ENCODE measurements at regions not wholly inside any gene's neighbourhood (a gene's known extent, or its start where the extent isn't known, plus 50 kb on each side); places are given as distances from the start of the nearest gene placed in this dataset.
A peak's percentile ranks its signal among the peaks of the same experiment; 100 is the strongest.

DNA sequence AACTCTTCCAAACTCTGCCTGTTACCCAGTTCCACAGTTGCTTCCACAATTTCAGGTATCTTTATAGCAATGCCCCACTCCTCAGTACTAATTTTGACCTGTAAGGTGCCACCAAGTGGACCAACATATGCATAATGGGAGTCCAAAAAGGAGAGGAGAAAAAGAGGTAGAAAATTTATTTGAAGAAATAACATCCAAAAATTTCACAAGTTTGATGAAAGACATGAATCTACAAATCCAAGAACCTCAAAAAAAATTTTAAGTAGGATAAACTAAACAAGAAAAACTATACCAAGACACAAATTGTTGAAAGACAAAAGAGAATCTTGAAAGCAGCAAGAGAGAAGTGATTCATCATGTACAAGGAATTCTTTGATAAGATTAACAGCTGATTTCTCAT, 79.8 kb downstream of the BARX1 start:
- Mint-ChIP-seq H3K4me3 (ENCODE audit: unreplicated experiment) (no peak overlapping the region), H3K4me1 (ENCODE audit: unreplicated experiment) (no peaks in the 10 kb centered on the region), H3K27ac (ENCODE audit: unreplicated experiment) (no peak overlapping the region), H3K9me3 (ENCODE audit: unreplicated experiment) (peaks cover 26% of the 10 kb centered on the region), H3K36me3 (ENCODE audit: unreplicated experiment) (no peaks in the 10 kb centered on the region), H3K27me3 (ENCODE audit: unreplicated experiment) (no peaks in the 10 kb centered on the region)
- no peak for TF ChIP-seq CTCF (IDR thresholded peaks at IDR 0.05)
- no peak for DNase-seq (ENCODE audit: extremely low spot score, unreplicated experiment)

GRCh38 chr9:93874242-93874641, 80.9 kb downstream of the BARX1 start:
- no peaks in the 10 kb centered on the region for H3K27me3 Mint-ChIP-seq (ENCODE audit: unreplicated experiment)
- H3K36me3 Mint-ChIP-seq (ENCODE audit: unreplicated experiment) = no peaks in the 10 kb centered on the region
- H3K4me3 Mint-ChIP-seq (ENCODE audit: unreplicated experiment) = no peak overlapping the region
- TF ChIP-seq CTCF (IDR thresholded peaks at IDR 0.05) = no peak
- H3K27ac Mint-ChIP-seq (ENCODE audit: unreplicated experiment) = no peak overlapping the region
- DNase-seq (ENCODE audit: extremely low spot score, unreplicated experiment) = no peak
- no peaks in the 10 kb centered on the region for H3K4me1 Mint-ChIP-seq (ENCODE audit: unreplicated experiment)
- peaks cover 26% of the 10 kb centered on the region for H3K9me3 Mint-ChIP-seq (ENCODE audit: unreplicated experiment)

DNA sequence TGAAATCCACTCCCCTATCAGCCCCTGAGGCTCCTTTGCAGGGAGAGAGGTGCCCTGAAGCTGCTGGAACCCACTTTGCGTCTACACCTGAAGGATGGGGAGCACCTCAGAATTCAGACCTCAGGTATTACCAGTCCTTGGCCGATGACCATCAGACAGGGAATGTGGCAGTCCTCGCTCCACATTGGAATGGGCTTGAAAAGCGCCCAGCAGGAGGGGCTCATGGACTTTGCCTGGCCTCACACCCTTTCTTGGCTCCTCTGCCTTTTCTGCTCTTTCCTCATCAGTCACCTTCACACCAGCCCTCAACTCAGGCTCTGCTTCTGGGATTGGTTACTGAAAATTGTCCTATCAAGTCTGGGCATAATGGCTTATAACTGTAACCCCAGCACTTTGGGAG, 83.9 kb downstream of the BARX1 start:
- H3K27me3 Mint-ChIP-seq (ENCODE audit: unreplicated experiment) = peaks cover 11% of the 10 kb centered on the region
- H3K9me3 Mint-ChIP-seq (ENCODE audit: unreplicated experiment) = peaks cover 18% of the 10 kb centered on the region
- H3K36me3 Mint-ChIP-seq (ENCODE audit: unreplicated experiment) = no peaks in the 10 kb centered on the region
- H3K4me3 Mint-ChIP-seq (ENCODE audit: unreplicated experiment) = no peak overlapping the region
- no peak for DNase-seq (ENCODE audit: extremely low spot score, unreplicated experiment)
- no peak for TF ChIP-seq CTCF (IDR thresholded peaks at IDR 0.05)
- no peaks in the 10 kb centered on the region for H3K4me1 Mint-ChIP-seq (ENCODE audit: unreplicated experiment)
- H3K27ac Mint-ChIP-seq (ENCODE audit: unreplicated experiment) = no peak overlapping the region

GRCh38 chr9:93869863-93870262, 85.3 kb downstream of the BARX1 start:
- Mint-ChIP-seq H3K27ac (ENCODE audit: unreplicated experiment) (no peak overlapping the region), H3K27me3 (ENCODE audit: unreplicated experiment) (peaks cover 11% of the 10 kb centered on the region), H3K9me3 (ENCODE audit: unreplicated experiment) (peaks cover 12% of the 10 kb centered on the region), H3K36me3 (ENCODE audit: unreplicated experiment) (no peaks in the 10 kb centered on the region), H3K4me1 (ENCODE audit: unreplicated experiment) (no peaks in the 10 kb centered on the region), H3K4me3 (ENCODE audit: unreplicated experiment) (no peak overlapping the region)
- no peak for TF ChIP-seq CTCF (IDR thresholded peaks at IDR 0.05)
- peak; percentile 80 for DNase-seq (ENCODE audit: extremely low spot score, unreplicated experiment)

- peaks cover 10% of the 10 kb centered on the region for H3K9me3 Mint-ChIP-seq (ENCODE audit: unreplicated experiment)
- TF ChIP-seq CTCF (IDR thresholded peaks at IDR 0.05) = no peak
- H3K4me1 Mint-ChIP-seq (ENCODE audit: unreplicated experiment) = no peaks in the 10 kb centered on the region
- no peak for DNase-seq (ENCODE audit: extremely low spot score, unreplicated experiment)
- H3K27ac Mint-ChIP-seq (ENCODE audit: unreplicated experiment) = no peak overlapping the region
- peaks cover 15% of the 10 kb centered on the region for H3K27me3 Mint-ChIP-seq (ENCODE audit: unreplicated experiment)
- H3K36me3 Mint-ChIP-seq (ENCODE audit: unreplicated experiment) = no peaks in the 10 kb centered on the region
- H3K4me3 Mint-ChIP-seq (ENCODE audit: unreplicated experiment) = no peak overlapping the region
These were observed 86.1 kb downstream of the BARX1 start for GRCh38 chr9:93869088-93869487.

Measured in osteocyte (in vitro differentiated cells).